Renal cortex interstitium (tissue), 11 donors: ENCODE measurements at regions not wholly inside any gene's neighbourhood (a gene's known extent, or its start where the extent isn't known, plus 50 kb on each side); places are given as distances from the start of the nearest gene placed in this dataset.
"Not testable (repeated sequence)": the region's sequence is repeated elsewhere in the genome, so short reads cannot be mapped to it uniquely, and the experiment has no call there.

Experiments used
- DNase-seq, 11 donors: peaks; one replicate each; pipeline ENCODE4 v3.0.0-alpha.2; 2013; ENCODE audit warnings: low read depth in 9 of 11, low spot score in 4 of 11; ENCODE audit errors: extremely low read depth in 1 of 11

- no peak for DNase-seq
Measured at GRCh38 chr1:60872426-60873054, 209.8 kb upstream of the NFIA start.

GRCh38 chr1:60870269-60870865 lies 212.0 kb upstream of the NFIA start:
- no peak for DNase-seq

GRCh38 chr1:60868901-60869663 lies 213.3 kb upstream of the NFIA start:
- DNase-seq = no peak

DNA sequence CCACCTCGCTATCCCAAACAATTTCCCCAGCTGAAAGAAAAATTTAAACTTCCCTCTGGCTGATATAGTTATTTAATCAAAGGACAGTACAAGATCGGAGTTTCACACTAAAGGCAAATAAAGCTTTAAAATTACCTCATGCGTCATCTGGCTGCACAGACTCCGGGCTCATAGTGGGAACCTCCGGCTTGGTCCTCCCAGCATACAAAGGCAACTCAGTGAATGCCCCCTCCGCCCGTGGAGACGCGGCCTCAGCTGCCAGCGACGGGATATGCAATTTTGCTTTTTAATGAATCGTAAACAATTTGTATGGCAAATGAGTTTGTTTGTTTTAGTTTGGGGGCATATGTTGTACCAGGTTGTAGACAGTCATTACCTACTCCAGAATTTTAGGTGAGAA lies 214.6 kb upstream of the NFIA start:
- no peak for DNase-seq

- peak in 2 of 11 donors; percentile 19 to 31 for DNase-seq
Measured at GRCh38 chr1:60866917-60867531, 215.3 kb upstream of the NFIA start.

GRCh38 chr1:60866226-60866900 lies 216.0 kb upstream of the NFIA start:
- DNase-seq = no peak

GRCh38 chr1:60865166-60865565 lies 217.2 kb upstream of the NFIA start:
- DNase-seq = no peak

GRCh38 chr1:60864722-60865121 lies 217.6 kb upstream of the NFIA start:
- no peak for DNase-seq

GRCh38 chr1:60863131-60863530 lies 219.2 kb upstream of the NFIA start:
- no peak for DNase-seq

GRCh38 chr1:60861961-60862567 lies 220.3 kb upstream of the NFIA start:
- no peak for DNase-seq

- DNase-seq = no peak
Measured at GRCh38 chr1:60859111-60859510, 223.2 kb upstream of the NFIA start.

- DNase-seq = no peak
Measured at GRCh38 chr1:60857851-60858250, 224.5 kb upstream of the NFIA start.

DNA sequence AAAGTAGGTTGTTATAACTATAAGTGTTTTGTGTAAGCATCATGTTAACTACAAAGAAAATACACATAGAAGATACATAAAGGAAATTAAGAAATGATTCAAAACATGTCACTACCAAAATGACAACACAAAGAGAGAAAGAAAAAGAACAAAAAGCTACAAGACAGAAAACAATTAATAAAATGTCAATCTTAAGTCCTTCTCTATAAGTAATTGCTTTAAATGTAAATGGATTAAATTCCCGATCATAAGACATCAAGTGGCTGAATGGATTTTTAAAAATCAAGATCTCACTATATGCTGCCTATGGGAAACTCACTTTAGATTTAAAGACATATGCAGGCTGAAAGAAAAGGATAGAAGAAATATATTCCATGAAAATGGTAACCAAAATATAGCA lies 232.3 kb upstream of the NFIA start:
- no peak for DNase-seq

DNA sequence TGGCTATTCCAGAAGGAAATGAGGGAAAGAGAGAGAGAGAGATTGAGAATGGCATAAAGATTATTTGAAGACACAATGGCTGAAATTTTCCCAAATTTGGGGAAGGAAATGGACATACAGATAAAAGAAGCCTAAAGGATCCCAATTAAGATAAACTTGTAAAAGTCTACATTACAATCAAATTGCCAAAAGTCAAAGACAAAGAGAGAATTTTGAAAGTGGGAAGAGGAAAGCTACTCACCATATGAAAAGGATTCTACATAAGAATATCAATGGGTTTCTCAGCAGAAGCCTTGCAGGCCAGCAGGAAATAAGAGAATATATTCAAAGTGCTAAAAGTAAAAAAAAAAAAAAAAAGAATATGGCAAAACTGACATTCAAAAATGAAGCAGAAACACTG lies 233.0 kb upstream of the NFIA start:
- DNase-seq = no peak

- DNase-seq = no peak
Measured at GRCh38 chr1:60848583-60849188, 233.7 kb upstream of the NFIA start.

- DNase-seq = no peak
Measured at GRCh38 chr1:60847855-60848582, 234.3 kb upstream of the NFIA start.

- no peak for DNase-seq
Measured at GRCh38 chr1:60847391-60847790, 235.0 kb upstream of the NFIA start.

GRCh38 chr1:60845659-60846058 lies 236.7 kb upstream of the NFIA start:
- DNase-seq = not testable (repeated sequence)
